ENCODE measurements at regions not wholly inside any gene's neighbourhood (a gene's known extent, or its start where the extent isn't known, plus 50 kb on each side); places are given as distances from the start of the nearest gene placed in this dataset.

- no peaks in the 10 kb centered on the region for H3K27me3 ChIP-seq (ENCODE audit: insufficient read depth, low read depth, low read length)
- H3K4me3 ChIP-seq (ENCODE audit: low read length) = no peak overlapping the region
- H3K9me2 ChIP-seq (ENCODE audit: insufficient read depth, low read length) = no peaks in the 10 kb centered on the region
- no peak overlapping the region for H2AFZ ChIP-seq (ENCODE audit: low read depth, low read length)
- H3K4me2 ChIP-seq (ENCODE audit: low read length) = no peak overlapping the region
- no peaks in the 10 kb centered on the region for H3K36me3 ChIP-seq (ENCODE audit: insufficient read depth, low read length)
- no peaks in the 10 kb centered on the region for H3F3A ChIP-seq (ENCODE audit: insufficient read depth, low read length, poor library complexity, severe bottlenecking)
- no peaks in the 10 kb centered on the region for H3K79me2 ChIP-seq (replicated peaks; ENCODE audit: insufficient read depth, low read length)
- no peaks in the 10 kb centered on the region for H4K20me1 ChIP-seq (ENCODE audit: insufficient read depth)
- no peak overlapping the region for H3K9ac ChIP-seq (ENCODE audit: low read length)
- no peak for TF ChIP-seq EZH2 (IDR thresholded peaks at IDR 0.05; ENCODE audit: borderline replicate concordance, insufficient read depth, low read length, poor library complexity, severe bottlenecking)
- no peak for TF ChIP-seq EP300 (conservative IDR thresholded peaks at IDR 0.05; ENCODE audit: poor library complexity, severe bottlenecking)
- TF ChIP-seq REST (IDR thresholded peaks at IDR 0.05; ENCODE audit: borderline replicate concordance) = no peak
- no peak for TF ChIP-seq TAF1 (IDR thresholded peaks at IDR 0.05; ENCODE audit: low read depth)
- TF ChIP-seq RAD21 (conservative IDR thresholded peaks at IDR 0.05) = no peak
- no peak for TF ChIP-seq CTCF (IDR thresholded peaks at IDR 0.05; ENCODE audit: poor library complexity, severe bottlenecking)
- TF ChIP-seq SMC3 (conservative IDR thresholded peaks at IDR 0.05; ENCODE audit: poor library complexity) = no peak
- no peak overlapping the region for H3K27ac ChIP-seq (ENCODE audit: low read length)
- no peaks in the 10 kb centered on the region for H3K9me3 ChIP-seq (ENCODE audit: low read length)
These were observed 437.1 kb downstream of the BCL11A start for GRCh38 chr2:60116161-60116875.

GRCh38 chr2:60109744-60110143, 443.7 kb downstream of the BCL11A start:
- H3K36me3 ChIP-seq (ENCODE audit: insufficient read depth, low read length) = no peaks in the 10 kb centered on the region
- no peak overlapping the region for H3K4me3 ChIP-seq (ENCODE audit: low read length)
- no peak overlapping the region for H3K27ac ChIP-seq (ENCODE audit: low read length)
- H3K9ac ChIP-seq (ENCODE audit: low read length) = no peak overlapping the region
- H3K79me2 ChIP-seq (replicated peaks; ENCODE audit: insufficient read depth, low read length) = no peaks in the 10 kb centered on the region
- H3K9me3 ChIP-seq (ENCODE audit: low read length) = no peaks in the 10 kb centered on the region
- TF ChIP-seq REST (IDR thresholded peaks at IDR 0.05; ENCODE audit: borderline replicate concordance) (no peak), SMC3 (conservative IDR thresholded peaks at IDR 0.05; ENCODE audit: poor library complexity) (no peak), EP300 (conservative IDR thresholded peaks at IDR 0.05; ENCODE audit: poor library complexity, severe bottlenecking) (no peak), RAD21 (conservative IDR thresholded peaks at IDR 0.05) (no peak), CTCF (IDR thresholded peaks at IDR 0.05; ENCODE audit: poor library complexity, severe bottlenecking) (no peak), EZH2 (IDR thresholded peaks at IDR 0.05; ENCODE audit: borderline replicate concordance, insufficient read depth, low read length, poor library complexity, severe bottlenecking) (no peak), MXI1 (conservative IDR thresholded peaks at IDR 0.05; ENCODE audit: poor library complexity, severe bottlenecking) (no peak), TAF1 (IDR thresholded peaks at IDR 0.05; ENCODE audit: low read depth) (no peak), POLR2AphosphoS5 (IDR thresholded peaks at IDR 0.05) (no peak)
- H3F3A ChIP-seq (ENCODE audit: insufficient read depth, low read length, poor library complexity, severe bottlenecking) = no peaks in the 10 kb centered on the region
- no peak overlapping the region for H2AFZ ChIP-seq (ENCODE audit: low read depth, low read length)
- H3K4me2 ChIP-seq (ENCODE audit: low read length) = no peak overlapping the region
- no peaks in the 10 kb centered on the region for H3K27me3 ChIP-seq (ENCODE audit: insufficient read depth, low read depth, low read length)
- no peaks in the 10 kb centered on the region for H3K9me2 ChIP-seq (ENCODE audit: insufficient read depth, low read length)
- no peaks in the 10 kb centered on the region for H4K20me1 ChIP-seq (ENCODE audit: insufficient read depth)
